HG02798 (cell line): ENCODE measurements at regions not wholly inside any gene's neighbourhood (a gene's known extent, or its start where the extent isn't known, plus 50 kb on each side); places are given as distances from the start of the nearest gene placed in this dataset.

ENCODE experiments used
- ATAC-seq: cut with Tn5 transposase; IDR thresholded peaks from one replicate; pipeline ENCODE4 v1.9.1; 2021; ENCODE audit warnings: mild to moderate bottlenecking; ENCODE audit not compliant: unreplicated experiment, poor library complexity

- ATAC-seq = no peak
Observed at GRCh38 chr12:60279221-60279620, 683.4 kb downstream of the SLC16A7 start.

DNA sequence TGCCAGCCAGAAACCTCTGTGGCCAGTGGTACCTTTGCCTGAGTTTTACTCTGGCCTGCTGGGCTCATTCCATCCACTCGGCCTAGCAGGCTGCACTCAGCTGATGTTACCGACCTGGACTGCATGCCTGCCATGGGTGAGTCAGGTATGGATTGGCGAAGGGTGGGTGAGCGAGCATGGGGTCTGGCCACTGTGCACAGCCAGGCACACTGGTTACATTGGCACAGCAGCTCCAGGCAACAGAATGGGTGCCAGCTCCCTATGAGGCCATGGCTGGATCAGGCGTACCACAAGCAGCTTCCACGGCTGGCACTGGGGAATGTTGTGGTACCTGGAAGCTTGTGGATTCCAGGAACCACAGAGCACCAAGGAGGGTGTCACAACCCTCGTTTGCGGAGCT is 685.7 kb downstream of the SLC16A7 start:
- no peak for ATAC-seq

- no peak for ATAC-seq
Observed at GRCh38 chr12:60290532-60290931, 694.7 kb downstream of the SLC16A7 start.

- ATAC-seq = no peak
Observed at GRCh38 chr12:60308366-60308991, 712.6 kb downstream of the SLC16A7 start.

GRCh38 chr12:60311940-60312339 is 716.1 kb downstream of the SLC16A7 start:
- no peak for ATAC-seq

- ATAC-seq = no peak
Observed at GRCh38 chr12:60317361-60317760, 721.5 kb downstream of the SLC16A7 start.

- no peak for ATAC-seq
Observed at GRCh38 chr12:60324746-60325145, 728.9 kb downstream of the SLC16A7 start.

- ATAC-seq = no peak
Observed at GRCh38 chr12:60333461-60333860, 737.6 kb downstream of the SLC16A7 start.

GRCh38 chr12:60335745-60336144 is 739.9 kb downstream of the SLC16A7 start:
- no peak for ATAC-seq

GRCh38 chr12:60337839-60338549 is 742.2 kb downstream of the SLC16A7 start:
- ATAC-seq = no peak

- no peak for ATAC-seq
Observed at GRCh38 chr12:60345442-60345841, 749.6 kb downstream of the SLC16A7 start.

DNA sequence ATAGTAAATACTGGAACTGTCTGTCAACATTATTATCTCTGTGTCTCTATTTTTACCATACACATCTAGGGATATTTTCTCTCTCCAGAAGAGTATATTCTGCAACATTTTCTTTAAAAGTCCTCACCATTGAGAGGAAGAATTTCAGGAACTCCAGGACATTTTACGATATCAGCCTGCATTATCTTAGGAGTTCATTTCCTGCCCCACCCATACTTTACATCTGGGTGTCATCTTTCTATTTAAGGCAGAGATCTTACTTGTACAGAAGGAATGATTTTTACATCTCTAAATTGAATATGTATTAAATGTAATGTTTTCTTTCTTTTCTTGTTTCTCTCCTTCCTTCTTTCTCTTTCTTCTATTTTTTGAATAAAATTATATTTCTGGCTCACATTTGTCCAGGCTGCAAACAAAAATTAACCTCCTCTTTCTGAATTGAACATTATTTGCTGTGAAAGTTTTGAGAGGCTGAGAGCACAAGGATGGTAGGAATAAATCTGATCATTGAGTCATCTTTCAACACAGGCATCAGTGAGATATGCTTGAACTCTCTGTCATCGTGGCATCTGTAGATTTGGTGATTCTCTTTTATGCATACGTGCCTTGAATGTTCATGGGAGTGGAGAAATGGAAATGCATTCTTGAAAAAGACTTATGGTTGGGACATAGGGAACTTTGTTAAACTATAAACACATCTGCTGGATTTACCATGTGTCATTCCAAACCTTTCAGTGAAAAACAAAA is 753.6 kb downstream of the SLC16A7 start:
- ATAC-seq = no peak

GRCh38 chr12:60387356-60387755 is 791.5 kb downstream of the SLC16A7 start:
- no peak for ATAC-seq

DNA sequence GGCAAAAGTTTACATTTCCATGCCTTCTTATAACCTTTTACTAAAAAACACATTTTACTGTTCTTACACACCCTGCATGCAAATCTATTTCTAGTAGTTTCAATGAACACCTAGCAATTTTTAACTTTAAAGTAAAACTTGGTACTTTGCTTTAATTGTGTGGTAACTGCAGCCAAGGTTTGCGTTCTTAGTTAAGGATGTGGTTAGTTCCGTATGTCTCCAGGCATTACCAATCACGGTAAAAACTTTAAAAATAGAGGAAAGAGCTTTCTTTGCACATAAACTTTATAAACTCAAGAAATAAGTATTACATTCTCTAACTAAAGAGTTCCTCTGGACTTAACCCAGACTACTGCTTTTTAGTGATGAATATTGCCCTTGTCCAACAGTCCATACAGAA is 795.2 kb downstream of the SLC16A7 start:
- no peak for ATAC-seq

DNA sequence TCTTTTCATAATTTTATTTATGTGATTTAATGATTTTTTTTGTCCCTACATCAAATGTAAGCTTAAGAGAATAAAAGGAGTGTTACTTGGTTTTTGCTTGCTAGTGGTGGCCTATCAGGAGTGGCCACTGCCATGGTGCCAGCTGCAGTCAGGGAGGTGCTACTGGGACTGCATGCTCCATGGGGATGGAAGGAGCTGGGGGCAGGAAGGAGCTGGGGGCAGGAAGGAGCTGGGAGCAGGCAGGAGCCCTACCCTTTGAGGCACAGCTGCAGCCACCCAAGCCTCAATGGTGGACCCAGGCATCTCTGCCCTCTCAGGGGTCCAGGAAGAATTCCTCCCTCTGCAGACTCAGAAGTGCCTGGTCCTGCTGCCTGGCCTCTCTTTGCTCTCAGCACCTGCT is 796.0 kb downstream of the SLC16A7 start:
- ATAC-seq = no peak

DNA sequence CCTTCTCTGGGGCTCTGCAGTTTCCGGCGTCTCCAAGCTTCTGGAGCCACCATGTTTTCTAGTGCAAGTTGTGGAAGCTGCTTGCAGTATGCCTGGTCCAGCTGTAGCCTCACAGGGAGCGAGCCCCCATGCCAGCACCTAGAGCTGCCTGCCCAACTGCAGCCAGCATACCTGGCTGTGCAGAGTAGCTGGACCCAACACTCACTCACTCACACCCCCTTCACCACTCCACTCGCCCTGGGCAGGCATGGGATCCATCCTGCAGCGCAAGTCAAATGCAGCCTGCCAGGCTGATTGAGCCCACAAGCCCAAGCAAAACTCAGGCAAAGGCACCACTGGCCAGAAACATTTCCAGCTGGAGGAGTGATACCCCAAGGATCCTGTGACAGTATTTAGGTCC is 797.3 kb downstream of the SLC16A7 start:
- no peak for ATAC-seq

GRCh38 chr12:60394665-60395064 is 798.8 kb downstream of the SLC16A7 start:
- no peak for ATAC-seq

DNA sequence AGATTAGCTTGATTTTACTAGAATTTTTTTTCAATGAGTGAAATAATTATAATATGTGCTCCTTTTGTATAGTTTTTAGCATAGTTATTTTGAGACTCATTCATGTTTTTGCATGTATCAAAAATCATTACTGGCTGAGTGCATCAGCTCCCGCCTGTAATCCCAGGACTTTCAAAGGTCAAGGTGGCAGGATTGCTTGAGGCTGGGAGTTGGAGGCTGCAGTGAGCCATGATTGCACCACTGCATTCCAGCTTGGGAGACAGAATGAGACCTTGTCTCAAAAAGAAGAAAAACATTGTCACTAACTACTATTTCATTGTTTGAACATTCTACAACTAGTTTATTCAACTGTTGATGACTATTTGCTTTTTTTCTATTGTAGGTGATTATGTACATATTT is 802.7 kb downstream of the SLC16A7 start:
- no peak for ATAC-seq

DNA sequence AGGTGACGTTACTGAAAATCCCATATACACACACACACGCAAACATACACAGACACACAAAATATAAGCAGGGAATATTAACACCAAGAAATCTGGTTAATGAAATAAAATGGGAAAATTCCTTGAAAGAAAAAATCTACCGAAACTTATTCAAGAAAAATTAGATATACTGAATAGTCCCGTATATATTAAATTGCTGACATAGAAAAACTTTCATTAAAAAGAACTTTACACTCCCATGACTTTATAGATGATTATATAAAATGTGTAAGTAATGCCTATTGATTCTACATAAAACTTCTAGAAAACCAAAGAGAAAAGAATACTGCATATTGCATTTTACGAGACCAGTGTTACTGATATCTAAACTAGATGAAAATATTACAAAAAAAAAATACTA is 803.2 kb downstream of the SLC16A7 start:
- no peak for ATAC-seq

- no peak for ATAC-seq
Observed at GRCh38 chr12:60402996-60403395, 807.2 kb downstream of the SLC16A7 start.

DNA sequence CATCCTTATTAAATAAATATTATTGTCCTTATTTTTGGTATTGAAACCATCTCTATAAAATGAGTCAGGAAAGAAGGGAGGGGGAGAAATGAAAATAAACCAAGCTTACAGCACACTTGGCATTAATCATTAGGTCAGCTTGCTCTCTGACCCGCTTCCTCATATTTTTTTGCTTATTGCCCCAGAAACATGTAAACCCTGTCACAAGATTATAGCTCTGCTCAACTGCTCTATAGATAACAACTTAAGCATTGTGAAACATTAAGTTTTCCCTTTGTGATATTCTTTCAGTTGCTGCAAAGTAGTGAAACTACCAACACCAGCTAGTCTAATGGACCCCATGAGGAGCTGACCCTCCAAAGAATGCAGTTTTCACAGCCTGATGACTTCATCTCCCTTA is 819.5 kb downstream of the SLC16A7 start:
- ATAC-seq = no peak
